Neural progenitor cell (in vitro differentiated cells): ENCODE measurements at regions not wholly inside any gene's neighbourhood (a gene's known extent, or its start where the extent isn't known, plus 50 kb on each side); places are given as distances from the start of the nearest gene placed in this dataset.

ENCODE experiments used
- EZH2 ChIP-seq: fragments of 200-600 bp; sonication (generic); IDR thresholded peaks from 2 replicates; pipeline ENCODE4 v1.6.1; 2017; ENCODE audit warnings: antibody characterized with exemption, mild to moderate bottlenecking, moderate library complexity
- EZH2phosphoT487 ChIP-seq: fragments of 200-600 bp; sonication (generic); IDR thresholded peaks from 2 replicates; pipeline ENCODE4 v1.6.1; 2017; ENCODE audit warnings: antibody characterized with exemption
- TF ChIP-seq, protein P1 (sequence below): fragments of 200-600 bp; sonication (generic); IDR thresholded peaks from 2 replicates; pipeline ENCODE4 v1.5.1; 2017; ENCODE audit warnings: antibody characterized with exemption, mild to moderate bottlenecking

DNA sequence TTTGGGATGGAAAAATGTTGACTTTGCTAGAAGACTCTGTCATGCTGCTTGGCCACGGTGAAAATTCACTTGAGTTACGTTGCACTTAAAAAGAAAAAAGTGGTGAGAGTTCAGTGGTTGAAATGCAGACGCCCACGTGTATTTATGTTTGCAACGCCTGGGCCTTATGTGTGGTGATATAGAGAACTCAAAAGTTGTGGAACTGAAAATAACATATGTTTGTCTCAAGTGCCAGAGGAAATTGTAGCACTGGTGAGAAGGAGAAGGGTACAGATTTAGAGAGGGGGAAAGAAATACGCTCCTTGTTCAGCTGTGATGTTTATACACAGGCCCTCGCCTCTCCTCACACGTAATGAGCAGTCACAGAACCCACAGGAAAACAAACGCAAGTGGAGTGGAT is 73.6 kb downstream of the EMX2 start:
- no peak for TF ChIP-seq EZH2
- TF ChIP-seq, protein P1, sequence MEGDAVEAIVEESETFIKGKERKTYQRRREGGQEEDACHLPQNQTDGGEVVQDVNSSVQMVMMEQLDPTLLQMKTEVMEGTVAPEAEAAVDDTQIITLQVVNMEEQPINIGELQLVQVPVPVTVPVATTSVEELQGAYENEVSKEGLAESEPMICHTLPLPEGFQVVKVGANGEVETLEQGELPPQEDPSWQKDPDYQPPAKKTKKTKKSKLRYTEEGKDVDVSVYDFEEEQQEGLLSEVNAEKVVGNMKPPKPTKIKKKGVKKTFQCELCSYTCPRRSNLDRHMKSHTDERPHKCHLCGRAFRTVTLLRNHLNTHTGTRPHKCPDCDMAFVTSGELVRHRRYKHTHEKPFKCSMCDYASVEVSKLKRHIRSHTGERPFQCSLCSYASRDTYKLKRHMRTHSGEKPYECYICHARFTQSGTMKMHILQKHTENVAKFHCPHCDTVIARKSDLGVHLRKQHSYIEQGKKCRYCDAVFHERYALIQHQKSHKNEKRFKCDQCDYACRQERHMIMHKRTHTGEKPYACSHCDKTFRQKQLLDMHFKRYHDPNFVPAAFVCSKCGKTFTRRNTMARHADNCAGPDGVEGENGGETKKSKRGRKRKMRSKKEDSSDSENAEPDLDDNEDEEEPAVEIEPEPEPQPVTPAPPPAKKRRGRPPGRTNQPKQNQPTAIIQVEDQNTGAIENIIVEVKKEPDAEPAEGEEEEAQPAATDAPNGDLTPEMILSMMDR = no peak
- no peak for TF ChIP-seq EZH2phosphoT487
